Thymus (tissue), 11 donors: ENCODE measurements at regions not wholly inside any gene's neighbourhood (a gene's known extent, or its start where the extent isn't known, plus 50 kb on each side); places are given as distances from the start of the nearest gene placed in this dataset.

Experiments used
- DNase-seq, 9 donors: peaks; one replicate each; pipeline ENCODE4 v3.0.0-alpha.2; 2013; ENCODE audit warnings: low spot score in 9 of 9, low read depth in 6 of 9, missing footprints in 1 of 9
- H3K27ac ChIP-seq, 2 donors: one replicate each; pipeline ENCODE4 v1.5.1; 2013; ENCODE audit warnings: control low read depth in 1 of 2, low read depth in 1 of 2, low read length in 1 of 2, mild to moderate bottlenecking in 1 of 2, moderate library complexity in 1 of 2
- H3K27me3 ChIP-seq, 2 donors: one replicate each; pipeline ENCODE4 v1.5.1; 2013; ENCODE audit warnings: low read length in 1 of 2; ENCODE audit not compliant: control insufficient read depth in 2 of 2, insufficient read depth in 1 of 2
- H3K36me3 ChIP-seq, 2 donors: one replicate each; pipeline ENCODE4 v1.5.1; 2013; ENCODE audit warnings: low read length in 1 of 2, mild to moderate bottlenecking in 1 of 2, moderate library complexity in 1 of 2; ENCODE audit not compliant: control insufficient read depth in 2 of 2, insufficient read depth in 2 of 2
- H3K4me1 ChIP-seq, 2 donors: one replicate each; pipeline ENCODE4 v1.5.1; 2013; ENCODE audit warnings: low read length in 2 of 2; ENCODE audit not compliant: control insufficient read depth in 2 of 2, insufficient read depth in 2 of 2
- H3K4me3 ChIP-seq, 2 donors: one replicate each; pipeline ENCODE4 v1.5.1; 2013; ENCODE audit warnings: low read length in 2 of 2, control low read depth in 1 of 2, mild to moderate bottlenecking in 1 of 2
- H3K9me3 ChIP-seq, 2 donors: one replicate each; pipeline ENCODE4 v1.5.1; 2013; ENCODE audit warnings: low read length in 1 of 2, mild to moderate bottlenecking in 1 of 2; ENCODE audit not compliant: control insufficient read depth in 2 of 2, insufficient read depth in 1 of 2
- WGBS: extraction: QIAGEN DNeasy Blood & Tissue Kit; methylation state at CpG from one replicate; pipeline ENCODE4 v1.1.7; 2013; 5-methylcytosine and 5-hydroxymethylcytosine counted together
- donor health status: healthy.

GRCh38 chr7:156123362-156123761 is 311.1 kb upstream of the SHH start:
- no peak overlapping the region for H3K27ac ChIP-seq
- DNase-seq = no peak
- 97% methylated on average over 25 of the region's 25 CpGs for WGBS

GRCh38 chr7:156122752-156123354 is 310.6 kb upstream of the SHH start:
- 91% methylated on average over 23 of the region's 23 CpGs for WGBS
- H3K4me3 ChIP-seq = no peak overlapping the region
- H3K27me3 ChIP-seq = peaks cover 0 to 7% of the 10 kb centered on the region in 2 donors
- no peak overlapping the region for H3K27ac ChIP-seq
- no peak for DNase-seq
- H3K4me1 ChIP-seq = no peaks in the 10 kb centered on the region
- H3K9me3 ChIP-seq = no peaks in the 10 kb centered on the region
- H3K36me3 ChIP-seq = no peaks in the 10 kb centered on the region

More at GRCh38 chr7:156123362-156123761, 311.1 kb upstream of the SHH start:
- Histone ChIP-seq H3K9me3 (no peaks in the 10 kb centered on the region), H3K4me1 (no peaks in the 10 kb centered on the region), H3K4me3 (no peak overlapping the region), H3K27me3 (peaks cover 0 to 7% of the 10 kb centered on the region in 2 donors), H3K36me3 (no peaks in the 10 kb centered on the region)

GRCh38 chr7:156121956-156122355 is 309.7 kb upstream of the SHH start:
- DNase-seq = no peak
- H3K4me3 ChIP-seq = no peak overlapping the region
- no peaks in the 10 kb centered on the region for H3K9me3 ChIP-seq
- no peaks in the 10 kb centered on the region for H3K4me1 ChIP-seq
- no peak overlapping the region for H3K27ac ChIP-seq
- H3K27me3 ChIP-seq = peaks cover 0 to 2% of the 10 kb centered on the region in 2 donors
- no peaks in the 10 kb centered on the region for H3K36me3 ChIP-seq
- WGBS = 91% methylated on average over 17 of the region's 17 CpGs

- H3K27ac ChIP-seq = no peak overlapping the region
- DNase-seq = no peak
- H3K27me3 ChIP-seq = peaks cover 0 to 2% of the 10 kb centered on the region in 2 donors
- no peaks in the 10 kb centered on the region for H3K9me3 ChIP-seq
- no peaks in the 10 kb centered on the region for H3K4me1 ChIP-seq
- no peak overlapping the region for H3K4me3 ChIP-seq
- no peaks in the 10 kb centered on the region for H3K36me3 ChIP-seq
- 93% methylated on average over 10 of the region's 10 CpGs for WGBS
Measured at GRCh38 chr7:156121434-156121833, 309.2 kb upstream of the SHH start.

GRCh38 chr7:156120552-156120951 is 308.3 kb upstream of the SHH start:
- WGBS = 94% methylated on average over 17 of the region's 17 CpGs
- no peak for DNase-seq
- peaks cover 0 to 2% of the 10 kb centered on the region in 2 donors for H3K27me3 ChIP-seq
- no peak overlapping the region for H3K27ac ChIP-seq
- H3K4me3 ChIP-seq = no peak overlapping the region
- H3K9me3 ChIP-seq = no peaks in the 10 kb centered on the region
- no peaks in the 10 kb centered on the region for H3K4me1 ChIP-seq
- H3K36me3 ChIP-seq = no peaks in the 10 kb centered on the region

GRCh38 chr7:156119771-156120170 is 307.5 kb upstream of the SHH start:
- WGBS = 88% methylated on average over 6 of the region's 6 CpGs
- Histone ChIP-seq H3K4me1 (no peaks in the 10 kb centered on the region), H3K36me3 (no peaks in the 10 kb centered on the region), H3K9me3 (no peaks in the 10 kb centered on the region), H3K27ac (no peak overlapping the region), H3K4me3 (no peak overlapping the region), H3K27me3 (peaks cover 0 to 2% of the 10 kb centered on the region in 2 donors)
- no peak for DNase-seq

- Histone ChIP-seq H3K9me3 (no peaks in the 10 kb centered on the region), H3K27me3 (peaks cover 0 to 4% of the 10 kb centered on the region in 2 donors), H3K4me1 (no peaks in the 10 kb centered on the region), H3K4me3 (no peak overlapping the region), H3K36me3 (no peaks in the 10 kb centered on the region), H3K27ac (no peak overlapping the region)
- WGBS = 91% methylated on average over 6 of the region's 6 CpGs
- DNase-seq = no peak
Measured at GRCh38 chr7:156118248-156118645, 306.0 kb upstream of the SHH start.

- H3K4me1 ChIP-seq = no peaks in the 10 kb centered on the region
- H3K27ac ChIP-seq = no peak overlapping the region
- 93% methylated on average over 8 of the region's 8 CpGs for WGBS
- H3K4me3 ChIP-seq = no peak overlapping the region
- H3K27me3 ChIP-seq = peaks cover 0 to 4% of the 10 kb centered on the region in 2 donors
- H3K9me3 ChIP-seq = no peaks in the 10 kb centered on the region
- H3K36me3 ChIP-seq = no peaks in the 10 kb centered on the region
- no peak for DNase-seq
Measured at GRCh38 chr7:156117542-156118247, 305.4 kb upstream of the SHH start.

- no peak for DNase-seq
- H3K9me3 ChIP-seq = no peaks in the 10 kb centered on the region
Measured at GRCh38 chr7:156116514-156117215, 304.4 kb upstream of the SHH start.

More at GRCh38 chr7:156116514-156117215, 304.4 kb upstream of the SHH start:
- no peaks in the 10 kb centered on the region for H3K4me1 ChIP-seq
- no peak overlapping the region for H3K4me3 ChIP-seq
- no peak overlapping the region for H3K27ac ChIP-seq
- H3K36me3 ChIP-seq = no peaks in the 10 kb centered on the region
- WGBS = 95% methylated on average over 12 of the region's 12 CpGs
- peaks cover 0 to 4% of the 10 kb centered on the region in 2 donors for H3K27me3 ChIP-seq
